Neural cell (in vitro differentiated cells): ENCODE measurements at regions not wholly inside any gene's neighbourhood (a gene's known extent, or its start where the extent isn't known, plus 50 kb on each side); places are given as distances from the start of the nearest gene placed in this dataset.
"Not testable (repeated sequence)": the region's sequence is repeated elsewhere in the genome, so short reads cannot be mapped to it uniquely, and the experiment has no call there.

Experiments
- H2AFZ ChIP-seq: fragments of 200-600, 300-800 bp; sonication (generic), shearing (Covaris generic); 2 replicates; pipeline ENCODE4 v1.6.0; 2014; ENCODE audit warnings: low read depth, mild to moderate bottlenecking, antibody characterized with exemption, low read length, moderate library complexity
- H3F3A ChIP-seq: fragments of 200-600 bp; shearing (Covaris generic); 2 replicates; pipeline ENCODE4 v1.6.1; 2016; ENCODE audit warnings: mild to moderate bottlenecking, moderate library complexity, mixed read lengths, antibody characterized with exemption, low read length; ENCODE audit not compliant: insufficient read depth, poor library complexity, severe bottlenecking
- H3K27ac ChIP-seq: fragments of 200-600, 300-800 bp; sonication (generic), shearing (Covaris generic); 2 replicates; pipeline ENCODE4 v1.5.1; 2014; ENCODE audit warnings: mild to moderate bottlenecking, low read length, moderate library complexity
- H3K27me3 ChIP-seq: fragments of 300-800, 200-600 bp; sonication (generic), shearing (Covaris generic); 2 replicates; pipeline ENCODE4 v1.6.0; 2014; ENCODE audit warnings: mild to moderate bottlenecking, low read depth, low read length, moderate library complexity; ENCODE audit not compliant: insufficient read depth
- H3K36me3 ChIP-seq: fragments of 300-800, 200-600 bp; sonication (generic), shearing (Covaris generic); 2 replicates; pipeline ENCODE4 v1.5.1; 2014; ENCODE audit warnings: mild to moderate bottlenecking, antibody characterized with exemption, low read length, moderate library complexity; ENCODE audit not compliant: insufficient read depth
- H3K4me2 ChIP-seq: fragments of 300-800, 200-600 bp; sonication (generic), shearing (Covaris generic); 2 replicates; pipeline ENCODE4 v1.6.0; 2014; ENCODE audit warnings: mild to moderate bottlenecking, low read length
- H3K4me3 ChIP-seq: fragments of 300-800, 200-600 bp; sonication (generic), shearing (Covaris generic); 2 replicates; pipeline ENCODE4 v1.5.1; 2014; ENCODE audit warnings: mild to moderate bottlenecking, low read length, moderate library complexity
- H3K79me2 ChIP-seq: fragments of 200-600 bp; shearing (Covaris generic); replicated peaks from 2 replicates; pipeline ENCODE4 v1.6.0; 2014; ENCODE audit warnings: mild to moderate bottlenecking, low read length, moderate library complexity; ENCODE audit not compliant: insufficient read depth
- H3K9ac ChIP-seq: fragments of 300-800, 200-600 bp; sonication (generic), shearing (Covaris generic); 2 replicates; pipeline ENCODE4 v1.6.1; 2016; ENCODE audit warnings: mild to moderate bottlenecking, low read length, mixed read lengths
- H3K9me2 ChIP-seq: fragments of 200-600 bp; shearing (Covaris generic); 2 replicates; pipeline ENCODE4 v1.6.1; 2016; ENCODE audit warnings: mild to moderate bottlenecking, low read length, mixed read lengths; ENCODE audit not compliant: insufficient read depth
- H3K9me3 ChIP-seq: fragments of 200-600, 300-800 bp; sonication (generic), shearing (Covaris generic); 2 replicates; pipeline ENCODE4 v1.6.1; 2016; ENCODE audit warnings: mild to moderate bottlenecking, mixed run types, low read length, moderate library complexity, mixed read lengths
- H4K20me1 ChIP-seq: fragments of 200-600 bp; shearing (Covaris generic); 2 replicates; pipeline ENCODE4 v1.6.1; 2016; ENCODE audit warnings: mild to moderate bottlenecking, mixed run types; ENCODE audit not compliant: insufficient read depth
- EP300 ChIP-seq: fragments of 450-650 bp; conservative IDR thresholded peaks from 2 replicates; pipeline ENCODE4 v1.6.1; 2014; ENCODE audit warnings: antibody characterized with exemption, mild to moderate bottlenecking, moderate library complexity; ENCODE audit not compliant: poor library complexity, severe bottlenecking
- EZH2 ChIP-seq: fragments of 200-600, 300-800 bp; shearing (Covaris generic), sonication (generic); IDR thresholded peaks from 2 replicates; pipeline ENCODE4 v1.6.1; 2014; ENCODE audit warnings: antibody characterized with exemption, low read length, borderline replicate concordance, mild to moderate bottlenecking; ENCODE audit not compliant: insufficient read depth, poor library complexity, severe bottlenecking
- MXI1 ChIP-seq: fragments of 450-650 bp; conservative IDR thresholded peaks from 2 replicates; pipeline ENCODE4 v1.6.1; 2014; ENCODE audit warnings: antibody characterized with exemption, mild to moderate bottlenecking; ENCODE audit not compliant: poor library complexity, severe bottlenecking
- POLR2AphosphoS5 ChIP-seq: IDR thresholded peaks from 2 replicates; pipeline ENCODE4 v1.6.1; 2012
- RAD21 ChIP-seq: fragments of 450-650 bp; conservative IDR thresholded peaks from 2 replicates; pipeline ENCODE4 v1.6.1; 2014; ENCODE audit warnings: antibody characterized with exemption, mild to moderate bottlenecking, moderate library complexity
- SMC3 ChIP-seq: fragments of 450-650 bp; conservative IDR thresholded peaks from 2 replicates; pipeline ENCODE4 v1.6.1; 2014; ENCODE audit warnings: antibody characterized with exemption, mild to moderate bottlenecking, moderate library complexity; ENCODE audit not compliant: poor library complexity
- TAF1 ChIP-seq: IDR thresholded peaks from 2 replicates; pipeline ENCODE4 v1.6.1; 2012; ENCODE audit warnings: low read depth
- TF ChIP-seq, protein P1 (sequence below): IDR thresholded peaks from 2 replicates; pipeline ENCODE4 v1.6.1; 2012; ENCODE audit warnings: borderline replicate concordance
- TF ChIP-seq, protein P2 (sequence below): fragments of 450-650 bp; IDR thresholded peaks from 2 replicates; pipeline ENCODE4 v1.5.1; 2014; ENCODE audit warnings: antibody characterized with exemption, mild to moderate bottlenecking, moderate library complexity; ENCODE audit not compliant: poor library complexity, severe bottlenecking

GRCh38 chr1:22210636-22211035, 67.7 kb upstream of the WNT4 start:
- Histone ChIP-seq H3K27ac (no peak overlapping the region), H3K27me3 (peaks cover 51% of the 10 kb centered on the region), H3F3A (no peaks in the 10 kb centered on the region), H3K9me2 (no peaks in the 10 kb centered on the region), H4K20me1 (no peaks in the 10 kb centered on the region), H3K9ac (no peak overlapping the region), H3K79me2 (no peaks in the 10 kb centered on the region), H3K4me2 (no peak overlapping the region), H3K9me3 (no peaks in the 10 kb centered on the region), H2AFZ (no peak overlapping the region), H3K4me3 (no peak overlapping the region), H3K36me3 (no peaks in the 10 kb centered on the region)
- TF ChIP-seq TAF1 (no peak), POLR2AphosphoS5 (no peak), RAD21 (no peak), MXI1 (no peak), EZH2 (no peak), SMC3 (no peak), EP300 (no peak)
- TF ChIP-seq, protein P1, sequence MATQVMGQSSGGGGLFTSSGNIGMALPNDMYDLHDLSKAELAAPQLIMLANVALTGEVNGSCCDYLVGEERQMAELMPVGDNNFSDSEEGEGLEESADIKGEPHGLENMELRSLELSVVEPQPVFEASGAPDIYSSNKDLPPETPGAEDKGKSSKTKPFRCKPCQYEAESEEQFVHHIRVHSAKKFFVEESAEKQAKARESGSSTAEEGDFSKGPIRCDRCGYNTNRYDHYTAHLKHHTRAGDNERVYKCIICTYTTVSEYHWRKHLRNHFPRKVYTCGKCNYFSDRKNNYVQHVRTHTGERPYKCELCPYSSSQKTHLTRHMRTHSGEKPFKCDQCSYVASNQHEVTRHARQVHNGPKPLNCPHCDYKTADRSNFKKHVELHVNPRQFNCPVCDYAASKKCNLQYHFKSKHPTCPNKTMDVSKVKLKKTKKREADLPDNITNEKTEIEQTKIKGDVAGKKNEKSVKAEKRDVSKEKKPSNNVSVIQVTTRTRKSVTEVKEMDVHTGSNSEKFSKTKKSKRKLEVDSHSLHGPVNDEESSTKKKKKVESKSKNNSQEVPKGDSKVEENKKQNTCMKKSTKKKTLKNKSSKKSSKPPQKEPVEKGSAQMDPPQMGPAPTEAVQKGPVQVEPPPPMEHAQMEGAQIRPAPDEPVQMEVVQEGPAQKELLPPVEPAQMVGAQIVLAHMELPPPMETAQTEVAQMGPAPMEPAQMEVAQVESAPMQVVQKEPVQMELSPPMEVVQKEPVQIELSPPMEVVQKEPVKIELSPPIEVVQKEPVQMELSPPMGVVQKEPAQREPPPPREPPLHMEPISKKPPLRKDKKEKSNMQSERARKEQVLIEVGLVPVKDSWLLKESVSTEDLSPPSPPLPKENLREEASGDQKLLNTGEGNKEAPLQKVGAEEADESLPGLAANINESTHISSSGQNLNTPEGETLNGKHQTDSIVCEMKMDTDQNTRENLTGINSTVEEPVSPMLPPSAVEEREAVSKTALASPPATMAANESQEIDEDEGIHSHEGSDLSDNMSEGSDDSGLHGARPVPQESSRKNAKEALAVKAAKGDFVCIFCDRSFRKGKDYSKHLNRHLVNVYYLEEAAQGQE = no peak
- TF ChIP-seq, protein P2, sequence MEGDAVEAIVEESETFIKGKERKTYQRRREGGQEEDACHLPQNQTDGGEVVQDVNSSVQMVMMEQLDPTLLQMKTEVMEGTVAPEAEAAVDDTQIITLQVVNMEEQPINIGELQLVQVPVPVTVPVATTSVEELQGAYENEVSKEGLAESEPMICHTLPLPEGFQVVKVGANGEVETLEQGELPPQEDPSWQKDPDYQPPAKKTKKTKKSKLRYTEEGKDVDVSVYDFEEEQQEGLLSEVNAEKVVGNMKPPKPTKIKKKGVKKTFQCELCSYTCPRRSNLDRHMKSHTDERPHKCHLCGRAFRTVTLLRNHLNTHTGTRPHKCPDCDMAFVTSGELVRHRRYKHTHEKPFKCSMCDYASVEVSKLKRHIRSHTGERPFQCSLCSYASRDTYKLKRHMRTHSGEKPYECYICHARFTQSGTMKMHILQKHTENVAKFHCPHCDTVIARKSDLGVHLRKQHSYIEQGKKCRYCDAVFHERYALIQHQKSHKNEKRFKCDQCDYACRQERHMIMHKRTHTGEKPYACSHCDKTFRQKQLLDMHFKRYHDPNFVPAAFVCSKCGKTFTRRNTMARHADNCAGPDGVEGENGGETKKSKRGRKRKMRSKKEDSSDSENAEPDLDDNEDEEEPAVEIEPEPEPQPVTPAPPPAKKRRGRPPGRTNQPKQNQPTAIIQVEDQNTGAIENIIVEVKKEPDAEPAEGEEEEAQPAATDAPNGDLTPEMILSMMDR = no peak

DNA sequence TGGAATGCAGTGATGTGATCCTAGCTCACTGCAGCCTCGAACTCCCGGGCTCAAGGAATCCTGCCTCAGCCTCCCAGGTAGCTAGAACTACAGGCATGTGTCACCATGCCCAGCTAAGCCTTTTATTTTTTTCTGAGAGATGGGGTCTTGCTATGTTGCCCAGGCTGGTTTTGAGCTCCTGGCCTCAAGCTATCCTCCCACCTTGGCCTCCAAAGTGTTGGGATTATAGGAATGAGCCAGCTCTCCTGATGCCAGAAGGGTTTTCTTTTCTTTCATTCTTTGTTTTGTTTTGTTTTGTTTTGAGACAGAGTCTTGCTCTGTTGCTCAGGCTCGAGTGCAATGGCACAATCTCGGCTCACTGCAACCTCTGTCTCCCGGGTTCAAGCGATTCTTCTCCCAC, 68.6 kb upstream of the WNT4 start:
- not testable (repeated sequence) for H3K9me2 ChIP-seq, H2AFZ ChIP-seq, H3K79me2 ChIP-seq, H3K9ac ChIP-seq, H3K4me3 ChIP-seq, H3K4me2 ChIP-seq, H3K9me3 ChIP-seq, H3K27ac ChIP-seq, H3F3A ChIP-seq, H3K36me3 ChIP-seq, H4K20me1 ChIP-seq
- H3K27me3 ChIP-seq = peaks cover 48% of the 10 kb centered on the region

GRCh38 chr1:22212400-22213233, 69.7 kb upstream of the WNT4 start:
- H3K9me3 ChIP-seq = no peaks in the 10 kb centered on the region
- peaks cover 48% of the 10 kb centered on the region for H3K27me3 ChIP-seq
- no peaks in the 10 kb centered on the region for H3K9me2 ChIP-seq
- no peaks in the 10 kb centered on the region for H3F3A ChIP-seq
- no peak overlapping the region for H3K4me3 ChIP-seq
- H3K9ac ChIP-seq = no peak overlapping the region
- no peak overlapping the region for H2AFZ ChIP-seq
- no peak overlapping the region for H3K27ac ChIP-seq
- no peaks in the 10 kb centered on the region for H3K79me2 ChIP-seq
- TF ChIP-seq EP300 = no peak
- TF ChIP-seq MXI1 = no peak
- no peak for TF ChIP-seq EZH2
- TF ChIP-seq, protein P2 = no peak
- TF ChIP-seq, protein P1 = no peak
- no peak for TF ChIP-seq POLR2AphosphoS5
- TF ChIP-seq RAD21 = no peak
- TF ChIP-seq TAF1 = no peak
- no peak for TF ChIP-seq SMC3
- no peak overlapping the region for H3K4me2 ChIP-seq
- H4K20me1 ChIP-seq = no peaks in the 10 kb centered on the region
- H3K36me3 ChIP-seq = no peaks in the 10 kb centered on the region
